Muscle of back (tissue), 3 donors: ENCODE measurements at regions not wholly inside any gene's neighbourhood (a gene's known extent, or its start where the extent isn't known, plus 50 kb on each side); places are given as distances from the start of the nearest gene placed in this dataset.
"Not testable (repeated sequence)": the region's sequence is repeated elsewhere in the genome, so short reads cannot be mapped to it uniquely, and the experiment has no call there.

Experiments
- DNase-seq, 3 donors: peaks; one replicate each; pipeline versions ENCODE4 v3.0.0 to v3.0.0-alpha.2; 2013

DNA sequence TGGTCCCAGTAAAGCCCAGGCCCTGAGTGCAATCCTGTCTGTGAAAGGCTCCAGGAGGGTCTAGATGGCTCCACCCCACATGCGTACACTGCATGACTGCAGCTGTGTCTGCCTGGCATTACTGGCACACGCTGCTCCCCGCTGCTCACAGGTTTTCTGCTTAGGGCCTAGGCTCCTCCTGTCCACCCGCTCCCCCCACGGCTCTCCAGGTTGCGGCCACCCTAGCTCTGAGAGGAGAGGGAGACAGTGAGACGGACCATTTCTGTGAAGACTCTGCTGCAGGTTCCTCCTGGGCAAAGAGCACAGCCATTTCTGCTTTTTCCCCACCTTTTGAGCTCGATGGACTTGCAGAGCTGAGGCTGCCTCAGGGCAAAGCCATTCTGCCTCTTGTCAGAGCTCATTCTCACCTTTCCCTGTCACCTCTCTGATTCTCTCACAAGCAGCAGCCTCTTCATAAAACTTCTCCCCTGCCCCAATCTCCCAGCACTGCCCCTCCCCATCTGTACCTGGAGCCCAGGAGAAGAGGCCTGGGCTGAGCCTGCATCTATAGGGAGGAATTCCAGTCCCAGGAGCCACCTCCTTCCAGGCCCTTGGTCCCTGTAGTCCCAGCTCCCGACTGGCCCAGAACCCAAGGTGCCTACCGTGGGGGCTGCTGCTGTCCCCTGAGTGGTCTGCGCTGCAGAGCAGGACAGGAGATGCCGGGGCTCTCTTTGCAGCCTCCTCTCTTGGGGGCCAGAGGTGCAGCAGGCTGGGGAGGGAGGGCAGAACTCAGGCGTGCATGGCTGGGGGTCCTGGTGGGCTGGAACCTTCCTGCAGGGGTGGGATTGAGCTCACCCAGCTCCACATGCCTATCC, 433.7 kb upstream of the B3GAT1 start:
- DNase-seq = no peak

DNA sequence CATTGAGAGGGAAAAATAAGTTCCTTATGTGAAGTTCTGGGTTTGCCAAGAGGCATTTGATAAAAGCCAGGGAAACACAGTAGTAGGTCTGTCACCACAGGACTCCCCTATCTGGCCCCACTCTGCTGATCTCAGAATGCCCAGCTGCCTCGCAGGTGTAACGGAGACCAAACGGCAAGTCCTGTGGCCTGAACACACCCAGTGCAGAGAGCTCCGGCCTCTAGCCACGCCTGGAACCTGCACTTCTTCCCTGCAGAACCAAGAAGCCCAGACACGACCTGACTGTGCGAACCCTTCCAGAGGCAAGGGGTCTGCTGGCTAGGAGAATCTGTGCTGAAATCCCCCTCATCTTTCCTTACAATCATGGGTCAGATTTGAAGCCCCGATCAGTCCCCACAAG, 432.8 kb upstream of the B3GAT1 start:
- DNase-seq = no peak

DNA sequence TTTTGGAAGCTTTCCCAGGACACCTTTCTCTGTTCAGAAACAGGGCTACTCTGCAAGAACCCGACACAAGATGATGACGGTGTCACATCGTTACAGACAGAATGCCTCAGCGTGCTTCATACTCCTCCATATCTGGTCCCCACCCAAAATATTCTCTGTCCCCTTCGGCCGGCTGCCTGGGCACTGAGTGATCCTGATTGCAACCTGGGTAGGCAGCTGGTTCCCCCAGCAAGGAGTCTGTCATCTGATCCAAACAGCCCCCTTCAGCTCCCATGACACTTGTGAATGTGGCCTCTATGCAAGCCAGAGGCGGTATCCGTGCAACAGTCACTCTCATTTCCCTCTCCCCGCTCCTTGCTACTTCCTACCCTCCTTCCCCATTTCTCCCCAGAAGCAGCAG, 431.7 kb upstream of the B3GAT1 start:
- no peak for DNase-seq

DNA sequence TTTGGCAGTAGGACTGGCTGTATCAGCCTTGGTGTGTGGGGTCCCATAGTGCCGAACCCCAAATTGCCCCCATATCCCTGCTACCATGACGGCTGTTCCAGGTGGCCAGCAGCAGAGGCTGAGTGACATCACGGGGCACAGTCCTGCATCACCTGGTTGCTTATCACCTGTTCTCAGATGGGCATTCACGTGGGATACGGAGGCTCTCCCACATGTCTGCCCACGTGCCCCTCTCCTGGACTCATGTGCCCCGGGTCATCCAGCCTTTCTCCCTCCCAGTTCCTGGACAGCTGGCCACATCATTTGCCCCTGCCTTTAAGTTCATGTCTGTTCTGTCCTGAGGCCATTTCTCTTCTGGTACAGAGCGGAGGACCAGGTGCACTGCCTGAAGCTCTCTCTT, 431.0 kb upstream of the B3GAT1 start:
- no peak for DNase-seq

DNA sequence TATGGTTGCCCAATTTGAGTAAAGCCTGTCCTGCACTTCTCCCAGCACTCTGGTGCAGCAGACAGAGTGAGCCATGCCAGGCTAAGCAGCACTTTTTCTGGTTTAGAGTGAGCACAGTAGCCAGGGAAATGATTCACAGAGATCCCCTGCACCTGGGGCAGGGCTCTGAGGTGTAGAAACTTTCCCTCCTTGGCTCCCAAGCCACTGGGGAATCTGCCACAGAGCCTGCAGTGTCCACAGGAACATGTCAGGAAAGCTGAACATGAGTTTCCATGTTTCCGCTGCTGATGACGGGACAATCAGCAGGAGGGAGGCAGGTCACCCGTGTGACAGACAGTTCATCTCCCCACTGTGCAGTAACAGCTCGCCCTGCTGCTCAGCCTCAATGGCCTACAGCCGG, 429.9 kb upstream of the B3GAT1 start:
- DNase-seq = no peak

DNA sequence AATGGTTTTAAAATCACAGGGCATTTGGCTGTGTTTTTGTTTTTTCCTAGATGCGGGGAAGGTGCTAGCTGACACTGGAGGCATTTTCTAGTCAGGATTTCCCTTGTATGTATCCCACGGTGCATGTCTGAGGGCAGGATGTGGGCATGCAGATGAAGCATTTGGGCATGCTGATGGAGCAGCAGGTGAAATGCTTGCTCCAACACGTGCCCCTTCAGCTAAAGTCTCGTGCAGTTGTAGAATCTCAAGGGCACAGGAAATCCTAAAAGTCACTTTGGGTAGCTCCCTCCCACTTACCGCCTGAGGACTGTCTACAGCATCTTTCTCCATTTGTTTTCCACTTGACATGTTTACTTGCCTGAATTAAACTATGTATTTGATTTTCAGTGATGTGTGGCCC, 429.4 kb upstream of the B3GAT1 start:
- no peak for DNase-seq

DNA sequence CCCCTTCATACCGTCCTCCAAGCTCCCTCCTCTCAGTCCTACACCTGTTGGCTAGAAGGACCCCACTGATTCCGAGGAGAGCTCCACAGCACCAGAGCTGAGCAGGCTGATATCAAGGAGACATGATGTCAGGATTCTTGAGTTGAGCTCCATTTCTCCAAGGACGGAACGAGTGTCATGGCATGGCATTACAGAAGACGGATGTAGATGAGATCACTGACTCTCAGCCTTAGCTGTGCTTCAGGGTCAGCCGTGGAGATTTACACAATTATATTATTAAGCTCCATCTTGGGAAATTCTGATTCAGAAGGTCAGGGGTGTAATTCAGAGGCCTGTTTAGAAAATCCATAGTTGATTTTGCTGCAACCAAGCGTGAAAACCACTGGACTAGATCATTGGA, 428.9 kb upstream of the B3GAT1 start:
- no peak for DNase-seq

DNA sequence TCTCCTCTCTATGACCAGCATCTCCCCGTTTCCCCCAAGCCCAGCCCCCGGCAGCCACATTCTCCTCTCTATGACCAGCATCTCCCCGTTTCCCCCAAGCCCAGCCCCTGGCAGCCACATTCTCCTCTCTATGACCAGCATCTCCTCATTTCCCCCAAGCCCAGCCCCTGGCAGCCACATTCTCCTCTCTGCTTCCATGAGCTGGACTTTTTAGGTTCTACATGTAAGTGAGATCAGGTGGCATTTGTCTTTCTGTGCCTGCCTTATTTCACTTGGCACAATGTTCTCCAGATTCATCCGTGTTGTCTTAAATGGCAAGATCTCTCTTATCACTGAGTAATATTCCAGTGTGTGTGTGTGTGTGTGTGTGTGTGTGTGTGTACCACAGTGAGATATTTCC, 428.1 kb upstream of the B3GAT1 start:
- not testable (repeated sequence) for DNase-seq

DNA sequence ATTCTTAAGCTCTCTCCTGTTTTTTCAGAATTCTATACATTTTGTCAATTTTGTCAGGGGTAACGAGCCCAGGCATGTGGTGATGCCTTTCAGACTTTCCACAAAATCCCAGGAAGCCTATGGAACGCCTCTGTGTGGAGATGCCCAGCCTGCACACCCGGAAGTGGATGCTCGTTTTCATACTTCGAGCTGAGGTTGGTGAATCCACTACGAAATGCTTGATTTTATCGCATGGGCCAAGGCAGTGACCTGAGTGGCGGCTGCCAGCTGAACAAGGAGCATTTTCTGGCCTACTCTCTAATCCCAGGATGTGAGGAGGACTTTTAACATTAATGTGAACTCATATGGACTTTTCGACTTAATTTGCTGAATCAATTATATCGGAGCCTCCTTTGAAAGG, 426.7 kb upstream of the B3GAT1 start:
- DNase-seq = no peak

DNA sequence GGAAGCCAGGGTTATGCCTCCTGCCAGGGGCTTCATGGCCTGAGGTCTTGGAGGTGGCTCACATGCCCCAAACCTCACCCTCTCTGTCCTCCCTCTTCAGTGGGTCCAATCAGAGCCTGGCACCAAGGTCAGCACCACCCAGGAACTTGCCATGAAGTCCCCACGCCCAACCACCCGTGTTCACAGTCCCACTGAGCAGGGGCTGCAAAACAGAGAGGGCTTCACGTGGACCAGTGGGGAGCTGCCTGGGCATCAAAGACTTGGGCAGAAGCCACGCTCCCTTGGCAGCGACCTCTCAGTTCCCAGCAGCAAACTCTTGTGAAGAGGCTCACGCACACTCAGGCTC, 425.8 kb upstream of the B3GAT1 start:
- DNase-seq = no peak

DNA sequence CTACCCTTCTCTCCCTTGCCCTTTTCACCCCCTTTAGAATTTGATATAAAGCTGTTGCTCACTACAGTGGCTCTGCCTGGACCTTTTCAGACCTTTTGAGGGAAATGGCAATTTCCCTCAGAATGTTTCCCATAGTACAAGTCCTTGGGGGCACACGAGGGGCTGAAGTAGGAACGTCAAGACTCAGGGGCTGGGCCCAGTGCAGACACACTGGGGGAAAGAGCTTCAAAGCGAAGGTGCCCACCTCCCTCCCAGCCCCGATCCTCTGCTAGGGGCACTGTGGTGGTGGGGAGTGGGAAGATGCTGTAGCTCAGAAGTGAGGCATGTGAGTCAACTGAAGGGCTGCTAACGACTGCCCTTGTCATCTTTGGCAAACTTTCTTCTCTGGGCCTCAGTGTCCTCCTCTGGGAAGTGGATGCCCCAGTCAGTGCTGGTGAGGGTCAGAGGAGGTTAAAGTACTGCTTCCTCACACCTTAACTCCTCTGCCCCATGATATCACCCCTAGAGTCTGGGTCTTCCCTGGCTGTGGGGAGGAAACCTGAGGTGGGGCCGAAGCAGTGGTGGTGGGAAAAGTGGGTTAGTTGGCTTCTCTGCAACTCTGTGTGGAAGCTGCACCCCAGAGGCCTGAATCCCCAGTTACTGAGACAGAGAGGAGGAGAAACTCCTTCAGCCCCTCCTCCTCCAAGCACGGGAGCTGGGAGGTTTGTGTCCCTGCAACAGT, 425.3 kb upstream of the B3GAT1 start:
- DNase-seq = no peak

DNA sequence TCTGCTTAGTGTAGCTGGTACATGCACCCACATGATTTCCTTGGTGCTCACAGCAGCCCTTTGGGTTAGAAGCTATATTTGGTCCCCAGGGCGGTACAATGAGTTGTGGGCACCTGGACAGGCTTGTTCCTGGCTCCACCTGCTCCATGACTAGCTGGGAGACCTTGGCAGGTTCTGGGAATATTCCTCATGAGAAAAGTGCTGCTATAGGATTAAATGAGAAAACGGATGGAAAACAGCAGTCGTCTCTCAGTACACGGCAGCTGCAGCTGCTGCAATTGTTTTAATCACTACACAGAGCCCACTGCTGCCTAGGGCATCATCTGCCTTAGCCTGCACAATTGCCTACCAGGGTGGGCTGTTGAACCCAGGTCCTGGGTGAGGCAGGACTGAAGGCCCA, 424.5 kb upstream of the B3GAT1 start:
- no peak for DNase-seq

DNA sequence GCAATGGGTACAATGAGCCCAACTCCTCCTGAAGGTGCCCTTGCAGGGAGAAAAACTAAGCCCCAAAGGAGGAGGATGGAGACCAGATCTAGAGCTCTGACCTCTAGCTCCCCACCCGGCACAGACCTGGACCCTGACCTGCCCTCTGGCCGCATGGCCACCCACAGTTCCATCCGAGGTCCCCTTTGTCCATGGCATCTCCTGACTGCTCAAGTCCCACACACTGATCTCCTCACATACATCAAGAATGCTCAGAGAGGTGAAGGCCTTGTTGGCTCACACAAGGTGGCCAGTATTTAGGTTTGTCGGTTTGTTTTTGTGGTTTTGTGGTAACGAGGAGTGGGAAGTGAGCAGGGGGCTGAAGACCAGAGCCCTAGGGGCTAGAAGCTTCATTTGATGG, 423.5 kb upstream of the B3GAT1 start:
- no peak for DNase-seq

DNA sequence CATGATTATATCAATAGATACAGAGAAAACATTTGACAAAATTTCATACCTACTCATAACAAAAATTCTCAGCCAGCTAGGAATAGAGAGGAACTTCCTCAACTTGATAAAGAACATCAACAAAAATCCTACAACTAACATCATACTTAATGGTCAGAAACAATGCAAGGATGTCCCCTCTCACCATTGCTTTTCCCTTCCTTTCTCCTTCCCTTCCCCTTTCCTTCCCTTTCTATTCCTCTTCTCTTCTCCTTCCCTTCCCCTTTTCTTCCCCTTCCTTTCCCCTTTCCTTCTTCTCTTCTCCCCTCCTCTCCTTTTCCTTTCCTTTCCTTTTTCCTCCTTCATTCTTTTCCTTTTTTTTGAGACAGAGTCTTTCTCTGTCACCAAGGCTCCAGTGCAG, 418.3 kb upstream of the B3GAT1 start:
- DNase-seq = no peak

DNA sequence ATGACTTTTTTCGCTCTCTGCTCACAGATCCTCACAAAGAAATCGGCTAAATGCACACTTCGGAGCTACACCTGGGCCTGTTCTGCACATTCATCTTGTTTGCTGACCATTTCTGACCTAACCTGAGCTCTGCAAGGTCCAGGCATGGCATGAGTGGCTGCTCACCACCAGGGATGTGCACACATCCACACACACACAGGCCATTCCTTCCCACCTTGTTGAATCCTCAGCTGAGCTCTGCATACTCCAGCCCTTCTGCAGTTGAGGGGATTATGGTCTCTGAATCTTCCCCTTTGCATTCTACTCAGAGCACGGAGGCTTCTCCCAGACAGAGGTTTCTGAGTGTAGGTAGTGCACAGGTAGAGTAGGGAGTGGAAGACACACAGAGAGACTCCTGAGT, 411.9 kb upstream of the B3GAT1 start:
- no peak for DNase-seq

DNA sequence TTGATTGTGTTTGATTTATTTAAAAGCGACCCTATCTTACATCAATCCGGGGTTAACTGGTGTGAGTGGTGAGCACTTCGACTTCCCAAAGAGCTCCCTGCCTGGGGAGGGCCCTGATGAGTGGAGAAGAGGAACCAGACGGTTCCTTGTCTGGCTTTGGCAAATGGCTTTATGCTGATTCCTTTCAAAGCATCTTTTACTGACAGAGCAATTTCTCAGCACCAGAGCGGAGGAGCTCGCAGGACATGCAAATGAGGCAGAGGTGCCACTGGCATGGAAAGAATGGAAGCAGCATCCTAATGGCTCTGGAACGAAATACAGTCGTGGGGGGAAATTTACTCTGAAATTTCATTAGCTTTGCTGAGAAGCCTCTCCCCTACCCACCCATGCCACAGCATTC, 410.9 kb upstream of the B3GAT1 start:
- DNase-seq = no peak

DNA sequence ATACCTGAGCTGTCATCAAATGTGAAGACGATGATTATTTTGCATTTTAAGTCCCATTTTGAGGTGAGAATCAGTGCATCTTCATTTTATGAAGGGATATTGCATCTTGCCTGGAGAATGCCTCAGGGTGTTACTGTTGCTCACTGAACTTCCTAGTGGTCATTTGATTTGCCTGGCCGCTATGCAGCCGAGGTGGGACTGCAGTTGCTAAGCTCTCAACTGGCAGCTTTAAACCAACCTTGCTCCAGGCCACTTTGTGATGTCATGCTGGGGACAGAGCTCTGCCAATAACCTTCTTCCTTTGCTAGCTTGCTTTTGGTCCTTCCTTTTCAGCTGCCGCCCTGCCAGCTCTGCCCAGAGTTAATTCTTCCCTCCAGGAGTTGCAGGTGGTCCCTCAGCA, 409.4 kb upstream of the B3GAT1 start:
- no peak for DNase-seq

DNA sequence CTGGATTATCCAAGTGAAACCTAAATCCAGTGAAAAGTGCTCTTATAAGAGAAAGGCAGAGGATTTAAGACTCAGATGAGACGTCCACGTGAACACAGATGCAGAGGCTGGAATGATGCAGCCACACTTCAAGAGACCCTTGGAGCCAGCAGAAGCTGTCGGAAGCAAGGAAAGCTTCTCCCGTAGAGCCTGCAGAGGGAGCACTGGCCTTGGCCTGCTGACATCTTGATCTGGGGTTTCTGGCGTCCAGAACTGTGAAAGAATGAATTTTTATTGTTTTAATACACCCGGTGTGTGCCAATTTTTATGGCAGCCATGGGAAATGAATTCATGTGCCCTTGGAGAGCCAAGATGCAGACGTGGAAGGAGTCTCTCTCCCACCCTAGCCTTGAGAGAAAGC, 407.0 kb upstream of the B3GAT1 start:
- DNase-seq = peak in 2 of 3 donors; percentile 14 to 49

DNA sequence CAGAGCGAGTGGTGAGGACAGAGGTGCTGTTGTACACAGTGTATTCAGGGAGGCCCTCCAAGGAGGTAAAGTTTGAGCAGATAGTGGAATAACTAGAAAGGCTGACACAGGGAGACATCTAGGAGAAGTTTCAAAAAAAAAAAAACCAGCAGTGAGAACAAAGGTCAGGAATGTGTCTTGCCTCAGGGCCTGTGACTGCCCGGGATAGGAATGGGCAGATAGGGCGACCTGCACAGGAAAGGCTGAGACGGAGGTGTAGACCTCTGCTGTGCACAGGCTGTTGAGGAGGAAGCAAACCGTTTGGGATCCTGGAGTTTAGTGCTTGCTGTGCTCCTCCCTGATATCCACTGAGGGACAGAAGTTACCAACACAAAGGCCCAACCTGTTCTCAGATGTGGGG, 406.5 kb upstream of the B3GAT1 start:
- no peak for DNase-seq

DNA sequence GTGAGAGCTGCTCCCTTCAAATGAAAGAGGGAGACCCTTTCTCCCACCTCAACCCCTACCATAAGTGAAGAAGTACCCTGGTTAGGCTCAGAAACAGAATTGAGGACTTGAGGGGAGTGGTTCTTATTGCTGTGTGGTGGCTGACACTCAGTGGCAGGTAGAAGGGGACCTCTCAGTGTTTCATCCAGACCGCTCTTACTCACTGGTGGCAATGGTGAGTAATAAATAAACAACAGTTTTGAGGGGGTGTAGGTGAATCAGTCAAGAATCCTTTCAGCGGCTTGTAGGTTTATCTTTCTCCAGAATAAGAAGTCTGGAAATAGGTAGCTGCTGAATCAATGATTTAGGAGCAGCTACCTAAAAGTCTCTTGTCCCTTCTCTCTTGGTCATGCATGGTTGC, 403.4 kb upstream of the B3GAT1 start:
- no peak for DNase-seq

DNA sequence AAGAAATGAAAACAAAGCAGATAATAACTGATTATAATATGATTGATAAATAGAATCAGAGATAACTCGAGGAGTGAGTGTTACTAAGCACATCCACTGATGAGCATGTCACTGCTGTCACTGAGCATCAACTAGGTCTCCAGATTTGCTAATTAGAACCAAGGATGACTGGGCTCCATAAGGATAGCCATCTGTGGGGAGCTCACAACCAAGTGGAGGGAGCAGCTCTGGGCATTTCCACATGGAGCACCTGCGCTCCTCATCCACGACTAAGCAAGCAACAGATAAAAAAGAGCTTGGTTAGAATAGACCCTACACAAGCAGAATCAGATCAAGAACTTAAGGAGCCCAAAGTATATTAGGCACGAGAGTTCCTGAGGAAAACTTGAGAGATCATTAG, 396.0 kb upstream of the B3GAT1 start:
- DNase-seq = no peak

DNA sequence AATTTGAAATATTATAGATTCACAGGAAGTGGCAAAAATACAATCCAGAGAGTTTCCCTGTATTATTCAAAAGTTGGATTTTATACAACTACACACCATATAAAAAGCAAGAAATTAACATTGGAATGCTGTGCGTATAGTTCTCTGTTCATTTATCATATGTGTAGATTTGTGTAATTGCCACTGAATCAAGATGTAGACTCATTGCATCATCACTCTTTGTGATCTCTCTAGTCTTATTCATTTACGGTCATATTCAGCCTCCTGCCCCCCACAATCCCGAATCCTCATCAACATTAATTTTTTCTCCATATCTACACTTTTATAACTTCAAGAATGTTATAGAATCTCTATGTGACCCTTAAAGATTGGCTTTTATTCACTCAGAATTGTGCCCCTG, 390.6 kb upstream of the B3GAT1 start:
- no peak for DNase-seq

DNA sequence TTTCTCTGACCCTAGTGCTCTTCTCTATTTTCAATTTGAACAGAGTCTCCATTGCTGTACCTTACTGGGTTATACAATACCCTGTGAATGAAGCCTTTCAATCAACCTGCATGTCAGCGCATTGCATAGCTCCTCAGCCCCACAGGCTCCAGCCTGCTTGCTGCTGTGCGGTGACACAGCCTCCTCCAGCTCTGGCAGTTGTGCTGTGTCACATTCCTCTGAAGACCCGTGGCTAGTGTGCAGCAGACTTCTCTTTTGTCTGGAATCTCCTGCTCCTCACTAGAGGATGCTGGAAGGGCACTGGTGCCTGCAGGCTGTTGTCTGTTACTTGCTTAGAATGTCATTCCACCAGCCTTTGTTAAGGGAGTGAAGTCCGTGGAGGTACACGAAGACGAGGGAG, 390.1 kb upstream of the B3GAT1 start:
- DNase-seq = no peak

DNA sequence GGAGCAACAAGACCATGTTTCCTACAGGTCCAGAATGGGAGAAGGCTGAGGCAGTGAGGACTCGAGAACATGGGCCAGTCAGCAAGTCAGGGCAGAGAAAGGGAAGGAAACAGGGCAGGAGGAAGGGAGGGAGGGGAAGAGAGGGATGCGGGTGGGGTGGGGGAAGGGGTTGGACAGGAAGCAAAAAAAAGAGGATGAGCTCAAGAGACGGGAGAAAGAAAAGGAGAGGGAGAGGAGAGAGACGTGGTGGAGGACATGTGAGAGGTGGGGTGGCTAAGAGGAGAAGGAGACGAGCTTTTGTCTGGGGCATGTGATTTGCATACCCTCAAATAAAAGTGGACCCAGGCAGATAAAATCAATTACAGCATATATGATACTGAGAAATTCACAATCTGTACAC, 389.5 kb upstream of the B3GAT1 start:
- DNase-seq = no peak
